ENCODE measurements at regions not wholly inside any gene's neighbourhood (a gene's known extent, or its start where the extent isn't known, plus 50 kb on each side); places are given as distances from the start of the nearest gene placed in this dataset.

DNA sequence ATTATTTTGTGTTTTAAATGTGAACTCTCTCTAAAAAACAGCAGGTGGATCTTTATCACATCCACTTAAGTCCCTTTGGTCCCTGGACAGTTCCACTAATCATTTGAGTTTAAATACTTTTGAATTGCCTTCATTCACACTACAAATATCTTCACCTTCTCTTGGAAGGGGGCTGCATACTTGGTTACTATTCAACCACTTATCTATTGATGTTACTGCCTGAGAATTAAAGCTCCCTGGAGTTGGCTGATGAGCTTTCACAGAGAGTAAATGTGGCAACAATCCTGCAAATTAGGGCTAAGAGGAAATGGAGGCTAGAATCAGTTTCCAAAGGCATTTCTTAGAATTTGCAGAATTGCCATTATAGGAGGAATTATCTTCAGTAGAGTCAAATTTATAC is 180.4 kb downstream of the ST8SIA4 start:
- intact Hi-C loops (cut with micrococcal nuclease), result no loop called here
- no peaks in the 10 kb centered on the region for H3K79me2 ChIP-seq (ENCODE audit: control insufficient read depth, insufficient read depth, low read length)
- Mint-ChIP-seq H3K27ac (no peak overlapping the region), H3K9me3 (ENCODE audit: insufficient read depth) (no peaks in the 10 kb centered on the region), H3K4me1 (no peaks in the 10 kb centered on the region), H3K27me3 (peaks cover 6% of the 10 kb centered on the region), H3K4me3 (no peak overlapping the region)
- no peak overlapping the region for H3K4me2 ChIP-seq (replicated peaks; ENCODE audit: low read depth, low read length, poor library complexity, severe bottlenecking)
- ATAC-seq (ENCODE audit: low read depth), result no peak
- H3K27me3 ChIP-seq (replicated peaks in 1 of 4; ENCODE audit: control extremely low read depth in 1 of 4, control insufficient read depth in 3 of 4, insufficient read depth in 4 of 4, low read length in 3 of 4), result no peaks in the 10 kb centered on the region
- POLR2A ChIA-PET, result no interaction called here
- no peak overlapping the region for H3K27ac ChIP-seq (ENCODE audit: low read length in 2 of 2)
- no peaks in the 10 kb centered on the region for H3K36me3 ChIP-seq (replicated peaks in 1 of 2; ENCODE audit: control extremely low read depth in 1 of 2, control insufficient read depth in 1 of 2, extremely low read depth in 1 of 2, insufficient read depth in 2 of 2, low read length in 1 of 2)
- H2AFZ ChIP-seq (ENCODE audit: insufficient read depth, low read depth, low read length, poor library complexity, severe bottlenecking), result no peak overlapping the region
- H3K9me3 ChIP-seq (ENCODE audit: control extremely low read depth in 1 of 3, control insufficient read depth in 2 of 3, insufficient read depth in 1 of 3, low read length in 2 of 3), result no peaks in the 10 kb centered on the region
- no peaks in the 10 kb centered on the region for H4K20me1 ChIP-seq (ENCODE audit: control insufficient read depth, insufficient read depth, low read length, poor library complexity, severe bottlenecking)
- H3K4me3 ChIP-seq (ENCODE audit: control extremely low read depth in 1 of 5, extremely low read depth in 1 of 5, insufficient read depth in 1 of 5, low read depth in 2 of 5, low read length in 4 of 5), result no peak overlapping the region
- DNase-seq, result no peak
- no peak overlapping the region for H3K9ac ChIP-seq (ENCODE audit: low read length)
- no peaks in the 10 kb centered on the region for H3K4me1 ChIP-seq (ENCODE audit: control insufficient read depth in 2 of 2, insufficient read depth in 2 of 2, low read length in 2 of 2)
- CTCF ChIA-PET, result interaction anchor here (1.1 kb wide), 1 partner anchor 25 kb away, joined by 3 read pairs; no protein-coding TSS in a partner anchor
- TF ChIP-seq, protein P1, sequence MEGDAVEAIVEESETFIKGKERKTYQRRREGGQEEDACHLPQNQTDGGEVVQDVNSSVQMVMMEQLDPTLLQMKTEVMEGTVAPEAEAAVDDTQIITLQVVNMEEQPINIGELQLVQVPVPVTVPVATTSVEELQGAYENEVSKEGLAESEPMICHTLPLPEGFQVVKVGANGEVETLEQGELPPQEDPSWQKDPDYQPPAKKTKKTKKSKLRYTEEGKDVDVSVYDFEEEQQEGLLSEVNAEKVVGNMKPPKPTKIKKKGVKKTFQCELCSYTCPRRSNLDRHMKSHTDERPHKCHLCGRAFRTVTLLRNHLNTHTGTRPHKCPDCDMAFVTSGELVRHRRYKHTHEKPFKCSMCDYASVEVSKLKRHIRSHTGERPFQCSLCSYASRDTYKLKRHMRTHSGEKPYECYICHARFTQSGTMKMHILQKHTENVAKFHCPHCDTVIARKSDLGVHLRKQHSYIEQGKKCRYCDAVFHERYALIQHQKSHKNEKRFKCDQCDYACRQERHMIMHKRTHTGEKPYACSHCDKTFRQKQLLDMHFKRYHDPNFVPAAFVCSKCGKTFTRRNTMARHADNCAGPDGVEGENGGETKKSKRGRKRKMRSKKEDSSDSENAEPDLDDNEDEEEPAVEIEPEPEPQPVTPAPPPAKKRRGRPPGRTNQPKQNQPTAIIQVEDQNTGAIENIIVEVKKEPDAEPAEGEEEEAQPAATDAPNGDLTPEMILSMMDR (IDR thresholded peaks at IDR 0.05), result no peak
- no peak for TF ChIP-seq EZH2 (IDR thresholded peaks at IDR 0.05; ENCODE audit: borderline replicate concordance, insufficient read depth, low read depth, low read length, poor library complexity, severe bottlenecking)

DNA sequence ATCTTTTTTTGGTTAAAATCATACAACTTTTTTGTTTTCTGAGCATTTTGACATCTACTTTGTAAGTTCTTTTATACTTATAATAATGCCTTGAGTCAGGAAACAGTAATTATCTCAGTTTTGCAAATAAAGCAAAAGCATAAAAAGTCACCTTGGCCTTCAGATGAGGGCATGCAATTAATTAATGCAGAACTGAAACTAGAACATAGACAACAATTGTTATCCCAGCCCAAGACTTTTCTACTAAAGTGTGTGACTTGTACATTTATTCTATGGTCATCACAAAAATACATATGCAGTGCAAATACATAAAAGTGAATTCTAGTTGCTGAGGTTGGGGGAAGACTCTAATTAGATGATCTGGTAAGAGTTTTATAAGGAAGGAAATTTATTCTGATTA is 179.9 kb downstream of the ST8SIA4 start:
- TF ChIP-seq EZH2 (IDR thresholded peaks at IDR 0.05; ENCODE audit: borderline replicate concordance, insufficient read depth, low read depth, low read length, poor library complexity, severe bottlenecking), result no peak
- TF ChIP-seq, protein P1 (IDR thresholded peaks at IDR 0.05), result no peak
- H3K27ac ChIP-seq (ENCODE audit: low read length in 2 of 2), result no peak overlapping the region
- no peak overlapping the region for H3K4me2 ChIP-seq (replicated peaks; ENCODE audit: low read depth, low read length, poor library complexity, severe bottlenecking)
- H3K27ac Mint-ChIP-seq, result no peak overlapping the region
- ChIA-PET POLR2A (no interaction called here), CTCF (no interaction called here)
- no peaks in the 10 kb centered on the region for H3K9me3 Mint-ChIP-seq (ENCODE audit: insufficient read depth)
- H2AFZ ChIP-seq (ENCODE audit: insufficient read depth, low read depth, low read length, poor library complexity, severe bottlenecking), result no peak overlapping the region
- H3K9me3 ChIP-seq (ENCODE audit: control extremely low read depth in 1 of 3, control insufficient read depth in 2 of 3, insufficient read depth in 1 of 3, low read length in 2 of 3), result no peaks in the 10 kb centered on the region
- no peaks in the 10 kb centered on the region for H3K4me1 ChIP-seq (ENCODE audit: control insufficient read depth in 2 of 2, insufficient read depth in 2 of 2, low read length in 2 of 2)
- H3K9ac ChIP-seq (ENCODE audit: low read length), result no peak overlapping the region
- DNase-seq (no peak), ATAC-seq (ENCODE audit: low read depth) (no peak)
- no peak overlapping the region for H3K4me3 Mint-ChIP-seq
- H3K36me3 ChIP-seq (replicated peaks in 1 of 2; ENCODE audit: control extremely low read depth in 1 of 2, control insufficient read depth in 1 of 2, extremely low read depth in 1 of 2, insufficient read depth in 2 of 2, low read length in 1 of 2), result no peaks in the 10 kb centered on the region
- H3K27me3 Mint-ChIP-seq, result peaks cover 6% of the 10 kb centered on the region
- H3K4me1 Mint-ChIP-seq, result no peaks in the 10 kb centered on the region
- intact Hi-C loops (cut with micrococcal nuclease), result no loop called here
- no peak overlapping the region for H3K4me3 ChIP-seq (ENCODE audit: control extremely low read depth in 1 of 5, extremely low read depth in 1 of 5, insufficient read depth in 1 of 5, low read depth in 2 of 5, low read length in 4 of 5)
- H3K27me3 ChIP-seq (replicated peaks in 1 of 4; ENCODE audit: control extremely low read depth in 1 of 4, control insufficient read depth in 3 of 4, insufficient read depth in 4 of 4, low read length in 3 of 4), result no peaks in the 10 kb centered on the region
- H4K20me1 ChIP-seq (ENCODE audit: control insufficient read depth, insufficient read depth, low read length, poor library complexity, severe bottlenecking), result no peaks in the 10 kb centered on the region
- H3K79me2 ChIP-seq (ENCODE audit: control insufficient read depth, insufficient read depth, low read length), result no peaks in the 10 kb centered on the region

Data from B cell (primary cell).